SH-SY5Y (cell line): ENCODE measurements at regions not wholly inside any gene's neighbourhood (a gene's known extent, or its start where the extent isn't known, plus 50 kb on each side); places are given as distances from the start of the nearest gene placed in this dataset.

ENCODE experiments used
- GATA2 ChIP-seq: IDR thresholded peaks from 2 replicates; pipeline ENCODE4 v1.6.1; 2011; ENCODE audit warnings: mild to moderate bottlenecking, low read depth, low read length
- GATA3 ChIP-seq: IDR thresholded peaks from 2 replicates; pipeline ENCODE4 v1.6.1; 2011; ENCODE audit warnings: low read depth, mild to moderate bottlenecking, low read length, moderate library complexity

DNA sequence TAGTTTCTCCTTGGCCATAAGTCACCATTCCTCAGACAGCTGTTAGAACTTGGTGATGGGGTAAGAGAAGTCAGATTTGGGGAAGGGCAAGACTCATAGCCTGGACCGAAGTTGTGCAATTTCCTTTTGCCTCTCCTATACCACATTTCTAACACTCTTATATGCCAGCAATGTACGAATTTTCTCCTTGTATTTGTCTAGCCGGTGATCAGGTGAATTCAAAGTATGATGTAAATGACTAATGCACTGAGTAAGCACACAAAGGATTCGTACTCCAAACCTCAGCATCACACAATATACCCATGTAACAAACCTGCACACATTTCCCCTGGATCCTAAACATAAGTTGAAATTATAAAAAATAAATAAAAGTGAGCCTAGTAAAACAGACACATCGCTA, 1143.5 kb upstream of the CELF4 start:
- TF ChIP-seq GATA2, result no peak
- no peak for TF ChIP-seq GATA3
